Spleen (tissue), 11 donors: ENCODE measurements at regions not wholly inside any gene's neighbourhood (a gene's known extent, or its start where the extent isn't known, plus 50 kb on each side); places are given as distances from the start of the nearest gene placed in this dataset.

ENCODE experiments used
- DNase-seq: peaks from one replicate; pipeline ENCODE4 v3.0.0-alpha.2; 2020
- H3K27ac ChIP-seq, 8 donors: fragments of 200-600 bp; sonication (generic) in 7 of 8; 1 replicate in 4 of 8; 2 replicates in 4 of 8; pipeline versions ENCODE4 v1.5.0 to v1.8.0; 2016 to 2021; ENCODE audit warnings: inconsistent platforms in 4 of 8, mild to moderate bottlenecking in 4 of 8, moderate library complexity in 1 of 8
- H3K27me3 ChIP-seq, 7 donors: fragments of 200-600 bp; sonication (generic) in 6 of 7; replicated peaks in 1 of 7; 1 replicate in 4 of 7; 2 replicates in 3 of 7; pipeline versions ENCODE4 v1.5.0 to v1.8.0; 2016 to 2021; ENCODE audit warnings: inconsistent platforms in 3 of 7, mild to moderate bottlenecking in 1 of 7
- H3K36me3 ChIP-seq, 6 donors: fragments of 200-600 bp; sonication (generic) in 5 of 6; 1 replicate in 4 of 6; 2 replicates in 2 of 6; pipeline versions ENCODE4 v1.5.0 to v1.8.0; 2016 to 2021; ENCODE audit warnings: inconsistent platforms in 2 of 6
- H3K4me1 ChIP-seq, 6 donors: fragments of 200-600 bp; sonication (generic) in 5 of 6; 1 replicate in 3 of 6; 2 replicates in 3 of 6; pipeline versions ENCODE4 v1.5.0 to v1.8.0; 2016 to 2021; ENCODE audit warnings: inconsistent platforms in 3 of 6
- H3K4me3 ChIP-seq, 8 donors: fragments of 200-600 bp; sonication (generic) in 7 of 8; 1 replicate in 4 of 8; 2 replicates in 4 of 8; pipeline versions ENCODE4 v1.5.0 to v1.8.0; 2016 to 2021; ENCODE audit warnings: inconsistent platforms in 4 of 8, mild to moderate bottlenecking in 4 of 8, moderate library complexity in 2 of 8
- H3K9me3 ChIP-seq, 8 donors: fragments of 200-600 bp; sonication (generic) in 7 of 8; 1 replicate in 4 of 8; 2 replicates in 4 of 8; pipeline versions ENCODE4 v1.5.0 to v1.8.0; 2016 to 2021; ENCODE audit warnings: inconsistent platforms in 4 of 8
- CTCF ChIP-seq, 11 experiments: fragments of 200-600 bp in 7 of 11; fragments of 450-650 bp in 4 of 11; sonication (generic) in 4 of 11; IDR thresholded peaks in 8 of 11; conservative IDR thresholded peaks in 3 of 11; 1 replicate in 7 of 11; 2 replicates in 4 of 11; pipeline versions ENCODE4 v1.4.0 to v1.8.0; 2016 to 2021; ENCODE audit warnings: antibody characterized with exemption in 11 of 11, inconsistent platforms in 4 of 11, mild to moderate bottlenecking in 1 of 11
- POLR2A ChIP-seq, 3 donors: fragments of 450-650 bp; IDR thresholded peaks; one replicate each; pipeline ENCODE4 v1.5.1; 2017; ENCODE audit warnings: antibody characterized with exemption in 3 of 3, mild to moderate bottlenecking in 1 of 3
- POLR2AphosphoS5 ChIP-seq, 3 donors: sonication (generic); formaldehyde crosslinking; IDR thresholded peaks; one replicate each; pipeline ENCODE4 v1.5.1; 2017; ENCODE audit warnings: antibody characterized with exemption in 3 of 3
- WGBS, 5 donors: extraction: QIAGEN DNeasy Blood & Tissue Kit in 3 of 5; methylation state at CpG; one replicate each; pipeline versions ENCODE4 v1.1.5 to v1.1.7; 2013 to 2018; 5-methylcytosine and 5-hydroxymethylcytosine counted together
- intact Hi-C: fragments of 100-400 bp; cut with DNase I; formaldehyde crosslinking; loops from one replicate; pipeline ENCODE4 v1.15.0; 2023; ENCODE audit warnings: low total_unique reads
- donor health status: healthy with polysubstance abuse.
- donor health status: DM: no; HTN: no; CAD: no; lungs with moderate emphysema.
- donor health status: DM: no; HTN: no; CAD: no.
- donor health status: Bipolar disorder and iron deficiency.
- donor health status: healthy.
- donor health status: DM: no; HTN: no; CAD: no.
- donor health status: DM: yes; HTN: yes; CAD: no.

- WGBS, 5 donors: 57 to 76% (median 68%) methylated on average over 2 of the region's 2 CpGs
- no peaks in the 10 kb centered on the region for H3K4me1 ChIP-seq
- H3K27ac ChIP-seq: no peak overlapping the region
- intact Hi-C loops: no loop called here
- TF ChIP-seq POLR2AphosphoS5 (IDR thresholded peaks at IDR 0.05) (no peak), POLR2A (IDR thresholded peaks at IDR 0.05) (no peak), CTCF (IDR thresholded peaks at IDR 0.05 in 8 of 11, conservative IDR thresholded peaks at IDR 0.05 in 3 of 11) (no peak)
- no peak overlapping the region for H3K4me3 ChIP-seq
- H3K36me3 ChIP-seq: no peaks in the 10 kb centered on the region
- H3K9me3 ChIP-seq: peaks cover 0 to 12% (median 6%) of the 10 kb centered on the region in 8 donors
- no peak for DNase-seq
- no peaks in the 10 kb centered on the region for H3K27me3 ChIP-seq
Observed at GRCh38 chr18:29217124-29217915, 1040.4 kb upstream of the CDH2 start.

- Histone ChIP-seq H3K27ac (no peak overlapping the region), H3K36me3 (no peaks in the 10 kb centered on the region), H3K27me3 (no peaks in the 10 kb centered on the region), H3K4me1 (no peaks in the 10 kb centered on the region), H3K9me3 (peaks cover 0 to 4% (median 0%) of the 10 kb centered on the region in 8 donors), H3K4me3 (no peak overlapping the region)
- DNase-seq: no peak
- TF ChIP-seq CTCF (IDR thresholded peaks at IDR 0.05 in 8 of 11, conservative IDR thresholded peaks at IDR 0.05 in 3 of 11): no peak
- 71 to 80% (median 79%) methylated on average over 3 of the region's 3 CpGs for WGBS, 5 donors
- intact Hi-C loops: no loop called here
Observed at GRCh38 chr18:29198834-29199233, 1021.9 kb upstream of the CDH2 start.

GRCh38 chr18:29196307-29196706, 1019.4 kb upstream of the CDH2 start:
- WGBS, 5 donors: 79 to 96% (median 89%) methylated on average over 3 of the region's 3 CpGs

More at GRCh38 chr18:29196307-29196706, 1019.4 kb upstream of the CDH2 start:
- DNase-seq: no peak
- Histone ChIP-seq H3K4me3 (no peak overlapping the region), H3K36me3 (no peaks in the 10 kb centered on the region), H3K27me3 (no peaks in the 10 kb centered on the region), H3K4me1 (no peaks in the 10 kb centered on the region), H3K27ac (no peak overlapping the region), H3K9me3 (peaks cover 0 to 3% (median 0%) of the 10 kb centered on the region in 8 donors)
- TF ChIP-seq CTCF (IDR thresholded peaks at IDR 0.05 in 8 of 11, conservative IDR thresholded peaks at IDR 0.05 in 3 of 11): no peak
- no peak for TF ChIP-seq POLR2AphosphoS5 (IDR thresholded peaks at IDR 0.05)
- no peak for TF ChIP-seq POLR2A (IDR thresholded peaks at IDR 0.05)
- intact Hi-C loops: no loop called here
